Astrocyte (in vitro differentiated cells and primary cell): ENCODE measurements at regions not wholly inside any gene's neighbourhood (a gene's known extent, or its start where the extent isn't known, plus 50 kb on each side); places are given as distances from the start of the nearest gene placed in this dataset.

Source experiments
- DNase-seq: peaks from one replicate; pipeline ENCODE4 v3.0.0-alpha.2; 2010; ENCODE audit warnings: low read depth
- FAIRE-seq: peaks from 2 replicates; lab custom pipeline; 2011; peaks lifted over from hg19 to GRCh38; lab: Jason Lieb, UNC
- H2AFZ ChIP-seq: 2 replicates; pipeline ENCODE4 v1.6.0; 2012; ENCODE audit warnings: low read depth, low read length, inconsistent platforms
- H3K27ac ChIP-seq: 2 replicates; pipeline ENCODE4 v1.5.1; 2011; ENCODE audit warnings: low read depth, low read length, inconsistent platforms
- H3K27me3 ChIP-seq: 2 replicates; pipeline ENCODE4 v1.6.0; 2011; ENCODE audit warnings: low read length, inconsistent platforms; ENCODE audit not compliant: insufficient read depth
- H3K36me3 ChIP-seq: 2 replicates; pipeline ENCODE4 v1.5.1; 2011; ENCODE audit warnings: low read length, inconsistent platforms; ENCODE audit not compliant: insufficient read depth
- H3K4me1 ChIP-seq: 2 replicates; pipeline ENCODE4 v1.5.1; 2011; ENCODE audit warnings: low read length, inconsistent platforms; ENCODE audit not compliant: insufficient read depth
- H3K4me2 ChIP-seq: 2 replicates; pipeline ENCODE4 v1.6.0; 2012; ENCODE audit warnings: low read length, inconsistent platforms
- H3K4me3 ChIP-seq: 2 replicates; pipeline ENCODE4 v1.5.1; 2011; ENCODE audit warnings: low read depth, mild to moderate bottlenecking, low read length, inconsistent platforms; ENCODE audit not compliant: insufficient read depth
- H3K79me2 ChIP-seq: 2 replicates; pipeline ENCODE4 v1.6.0; 2012; ENCODE audit warnings: mild to moderate bottlenecking, low read length, inconsistent platforms; ENCODE audit not compliant: insufficient read depth
- H3K9ac ChIP-seq: 2 replicates; pipeline ENCODE4 v1.6.0; 2012; ENCODE audit warnings: mild to moderate bottlenecking, low read length, inconsistent platforms
- H3K9me3 ChIP-seq: 2 replicates; pipeline ENCODE4 v1.5.1; 2012; ENCODE audit warnings: low read depth, mild to moderate bottlenecking, low read length, inconsistent platforms; ENCODE audit not compliant: insufficient read depth
- H4K20me1 ChIP-seq: 2 replicates; pipeline ENCODE4 v1.6.0; 2012; ENCODE audit warnings: low read length, inconsistent platforms; ENCODE audit not compliant: insufficient read depth
- H3K27ac Mint-ChIP-seq: one replicate; pipeline ENCODE4 v1.8.0; 2021; ENCODE audit warnings: mild to moderate bottlenecking, mixed read lengths; ENCODE audit not compliant: unreplicated experiment
- H3K27me3 Mint-ChIP-seq: one replicate; pipeline ENCODE4 v1.8.0; 2021; ENCODE audit warnings: low read depth, mixed read lengths; ENCODE audit not compliant: unreplicated experiment
- H3K36me3 Mint-ChIP-seq: one replicate; pipeline ENCODE4 v1.8.0; 2021; ENCODE audit warnings: low read depth, mixed read lengths; ENCODE audit not compliant: unreplicated experiment
- H3K4me1 Mint-ChIP-seq: one replicate; pipeline ENCODE4 v1.8.0; 2021; ENCODE audit warnings: low read depth, mixed read lengths; ENCODE audit not compliant: unreplicated experiment
- H3K4me3 Mint-ChIP-seq: one replicate; pipeline ENCODE4 v1.8.0; 2021; ENCODE audit warnings: mild to moderate bottlenecking, moderate library complexity, mixed read lengths; ENCODE audit not compliant: unreplicated experiment
- H3K9me3 Mint-ChIP-seq: one replicate; pipeline ENCODE4 v1.8.0; 2021; ENCODE audit warnings: mild to moderate bottlenecking, mixed read lengths; ENCODE audit not compliant: unreplicated experiment
- CTCF ChIP-seq: IDR thresholded peaks from 2 replicates; pipeline ENCODE4 v1.5.1; 2011; ENCODE audit warnings: low read depth, mild to moderate bottlenecking, inconsistent platforms, low read length, moderate library complexity; ENCODE audit not compliant: insufficient read depth
- EZH2 ChIP-seq: IDR thresholded peaks from 2 replicates; pipeline ENCODE4 v1.6.1; 2012; ENCODE audit warnings: mild to moderate bottlenecking, low read length, inconsistent platforms; ENCODE audit not compliant: insufficient read depth

GRCh38 chr6:156174031-156174890 lies 602.9 kb upstream of the ARID1B start:
- FAIRE-seq: no peak
- no peak overlapping the region for H3K27ac Mint-ChIP-seq

GRCh38 chr6:156169371-156169770 lies 607.8 kb upstream of the ARID1B start:
- FAIRE-seq: no peak
- H3K27me3 ChIP-seq: no peaks in the 10 kb centered on the region

More at GRCh38 chr6:156174031-156174890, 602.9 kb upstream of the ARID1B start:
- Histone ChIP-seq H3K9ac (no peak overlapping the region), H2AFZ (no peak overlapping the region), H3K79me2 (no peaks in the 10 kb centered on the region), H3K36me3 (no peaks in the 10 kb centered on the region), H3K4me2 (no peak overlapping the region), H3K4me3 (no peak overlapping the region), H4K20me1 (no peaks in the 10 kb centered on the region), H3K4me1 (no peaks in the 10 kb centered on the region), H3K27ac (no peak overlapping the region), H3K9me3 (no peaks in the 10 kb centered on the region), H3K27me3 (no peaks in the 10 kb centered on the region)
- no peak for DNase-seq
- Mint-ChIP-seq H3K27me3 (no peaks in the 10 kb centered on the region), H3K4me1 (peaks cover 17% of the 10 kb centered on the region), H3K4me3 (no peak overlapping the region), H3K9me3 (peaks cover 6% of the 10 kb centered on the region), H3K36me3 (no peaks in the 10 kb centered on the region)
- TF ChIP-seq CTCF (no peak), EZH2 (no peak)

More at GRCh38 chr6:156169371-156169770, 607.8 kb upstream of the ARID1B start:
- no peaks in the 10 kb centered on the region for H3K27me3 Mint-ChIP-seq
- no peak overlapping the region for H3K27ac Mint-ChIP-seq
- no peak overlapping the region for H3K4me2 ChIP-seq
- H3K9ac ChIP-seq: no peak overlapping the region
- H3K79me2 ChIP-seq: no peaks in the 10 kb centered on the region
- H3K36me3 Mint-ChIP-seq: no peaks in the 10 kb centered on the region
- peaks cover 10% of the 10 kb centered on the region for H3K4me1 Mint-ChIP-seq
- no peaks in the 10 kb centered on the region for H4K20me1 ChIP-seq
- TF ChIP-seq CTCF (no peak), EZH2 (no peak)
- DNase-seq: no peak
- H3K9me3 ChIP-seq: no peaks in the 10 kb centered on the region
- no peak overlapping the region for H2AFZ ChIP-seq
- peaks cover 6% of the 10 kb centered on the region for H3K9me3 Mint-ChIP-seq
- no peaks in the 10 kb centered on the region for H3K4me1 ChIP-seq
- H3K27ac ChIP-seq: no peak overlapping the region
- H3K36me3 ChIP-seq: no peaks in the 10 kb centered on the region
- H3K4me3 ChIP-seq: no peak overlapping the region
- H3K4me3 Mint-ChIP-seq: no peak overlapping the region
